GM18858 (cell line): ENCODE measurements at regions not wholly inside any gene's neighbourhood (a gene's known extent, or its start where the extent isn't known, plus 50 kb on each side); places are given as distances from the start of the nearest gene placed in this dataset.

Experiments used
- ATAC-seq: cut with Tn5 transposase; IDR thresholded peaks from one replicate; pipeline ENCODE4 v1.9.1; 2021; ENCODE audit not compliant: unreplicated experiment

- no peak for ATAC-seq
Observed at GRCh38 chr4:153939570-153939969, 150.7 kb upstream of the SFRP2 start.

GRCh38 chr4:153938994-153939393 lies 150.1 kb upstream of the SFRP2 start:
- no peak for ATAC-seq

GRCh38 chr4:153937289-153937688 lies 148.4 kb upstream of the SFRP2 start:
- ATAC-seq: no peak

GRCh38 chr4:153936121-153936520 lies 147.2 kb upstream of the SFRP2 start:
- no peak for ATAC-seq

- no peak for ATAC-seq
Observed at GRCh38 chr4:153934688-153935017, 145.8 kb upstream of the SFRP2 start.

GRCh38 chr4:153933915-153934687 lies 145.2 kb upstream of the SFRP2 start:
- no peak for ATAC-seq

GRCh38 chr4:153931804-153932203 lies 142.9 kb upstream of the SFRP2 start:
- ATAC-seq: no peak

- ATAC-seq: no peak
Observed at GRCh38 chr4:153929675-153930074, 140.8 kb upstream of the SFRP2 start.

- no peak for ATAC-seq
Observed at GRCh38 chr4:153927451-153927850, 138.6 kb upstream of the SFRP2 start.

GRCh38 chr4:153922148-153922547 lies 133.3 kb upstream of the SFRP2 start:
- no peak for ATAC-seq

GRCh38 chr4:153919667-153920066 lies 130.8 kb upstream of the SFRP2 start:
- no peak for ATAC-seq

GRCh38 chr4:153916273-153916755 lies 127.4 kb upstream of the SFRP2 start:
- peak; percentile 98 for ATAC-seq

- ATAC-seq: no peak
Observed at GRCh38 chr4:153912301-153912700, 123.4 kb upstream of the SFRP2 start.

- ATAC-seq: no peak
Observed at GRCh38 chr4:153909672-153910071, 120.8 kb upstream of the SFRP2 start.

- no peak for ATAC-seq
Observed at GRCh38 chr4:153906231-153906630, 117.3 kb upstream of the SFRP2 start.

GRCh38 chr4:153905231-153905630 lies 116.3 kb upstream of the SFRP2 start:
- ATAC-seq: no peak

GRCh38 chr4:153904011-153904410 lies 115.1 kb upstream of the SFRP2 start:
- ATAC-seq: no peak

GRCh38 chr4:153901220-153901619 lies 112.3 kb upstream of the SFRP2 start:
- no peak for ATAC-seq

- ATAC-seq: no peak
Observed at GRCh38 chr4:153900426-153900825, 111.5 kb upstream of the SFRP2 start.

- no peak for ATAC-seq
Observed at GRCh38 chr4:153890761-153891160, 101.9 kb upstream of the SFRP2 start.

- ATAC-seq: no peak
Observed at GRCh38 chr4:153887217-153887616, 98.3 kb upstream of the SFRP2 start.

- ATAC-seq: no peak
Observed at GRCh38 chr4:153884325-153884724, 95.4 kb upstream of the SFRP2 start.

- no peak for ATAC-seq
Observed at GRCh38 chr4:153880983-153881382, 92.1 kb upstream of the SFRP2 start.
